ENCODE measurements at regions not wholly inside any gene's neighbourhood (a gene's known extent, or its start where the extent isn't known, plus 50 kb on each side); places are given as distances from the start of the nearest gene placed in this dataset.

GRCh38 chr9:108474356-108474755 is 381.4 kb downstream of the ACTL7B start:
- no peak for TF ChIP-seq CTCF (IDR thresholded peaks at IDR 0.05)
- no peak for DNase-seq (ENCODE audit: low spot score)
- Histone ChIP-seq H3K4me3 (no peak overlapping the region), H3K27ac (no peak overlapping the region)

GRCh38 chr9:108473209-108474112 is 382.3 kb downstream of the ACTL7B start:
- H3K27ac ChIP-seq, result no peak overlapping the region
- no peak for TF ChIP-seq CTCF (IDR thresholded peaks at IDR 0.05)
- peak overlapping the region; percentile 46 for H3K4me3 ChIP-seq
- no peak for DNase-seq (ENCODE audit: low spot score)

- H3K4me3 ChIP-seq, result no peak overlapping the region
- peak overlapping the region in 1 of 2 donors; percentile 39 for H3K27ac ChIP-seq
- no peak for DNase-seq (ENCODE audit: low spot score)
- no peak for TF ChIP-seq CTCF (IDR thresholded peaks at IDR 0.05)
These were observed 386.1 kb downstream of the ACTL7B start for GRCh38 chr9:108469654-108470053.

GRCh38 chr9:108468364-108468763 is 387.4 kb downstream of the ACTL7B start:
- Histone ChIP-seq H3K4me3 (no peak overlapping the region), H3K27ac (peak overlapping the region in 1 of 2 donors; percentile 24)
- no peak for TF ChIP-seq CTCF (IDR thresholded peaks at IDR 0.05)
- DNase-seq (ENCODE audit: low spot score), result no peak

GRCh38 chr9:108467653-108468324 is 388.0 kb downstream of the ACTL7B start:
- no peak for TF ChIP-seq CTCF (IDR thresholded peaks at IDR 0.05)
- Histone ChIP-seq H3K4me3 (peak overlapping the region; percentile 11), H3K27ac (peak overlapping the region in 1 of 2 donors; percentile 24)
- no peak for DNase-seq (ENCODE audit: low spot score)

GRCh38 chr9:108467161-108467560 is 388.6 kb downstream of the ACTL7B start:
- Histone ChIP-seq H3K27ac (no peak overlapping the region), H3K4me3 (no peak overlapping the region)
- no peak for TF ChIP-seq CTCF (IDR thresholded peaks at IDR 0.05)
- no peak for DNase-seq (ENCODE audit: low spot score)
